SK-N-SH (cell line): ENCODE measurements at regions not wholly inside any gene's neighbourhood (a gene's known extent, or its start where the extent isn't known, plus 50 kb on each side); places are given as distances from the start of the nearest gene placed in this dataset.

ENCODE experiments used
- EP300 ChIP-seq, 2 experiments: IDR thresholded peaks; 2 replicates each; pipeline versions ENCODE4 v1.4.0 to v1.6.1; 2012; ENCODE audit warnings: borderline replicate concordance in 1 of 2, low read depth in 1 of 2, low read length in 1 of 2
- EZH2phosphoT487 ChIP-seq: fragments of 200-600 bp; sonication (generic); IDR thresholded peaks from 2 replicates; pipeline ENCODE4 v1.6.1; 2017; ENCODE audit warnings: low read depth, mixed run types, mild to moderate bottlenecking, antibody characterized with exemption, moderate library complexity, borderline replicate concordance
- FOXM1 ChIP-seq: IDR thresholded peaks from 2 replicates; pipeline ENCODE4 v1.4.0; 2012; ENCODE audit warnings: low read depth, mild to moderate bottlenecking
- GABPA ChIP-seq: IDR thresholded peaks from 2 replicates; pipeline ENCODE4 v1.4.0; 2012; ENCODE audit warnings: low read depth, mild to moderate bottlenecking
- NRF1 ChIP-seq: IDR thresholded peaks from 2 replicates; pipeline ENCODE4 v1.6.1; 2012; ENCODE audit warnings: low read depth, mild to moderate bottlenecking, low read length
- POLR2AphosphoS5 ChIP-seq: IDR thresholded peaks from 2 replicates; pipeline ENCODE4 v1.6.1; 2012; ENCODE audit warnings: low read depth, low read length
- REST ChIP-seq: IDR thresholded peaks from 2 replicates; pipeline ENCODE4 v1.6.1; 2012; ENCODE audit warnings: mild to moderate bottlenecking, low read depth, low read length, moderate library complexity
- TAF1 ChIP-seq: IDR thresholded peaks from 2 replicates; pipeline ENCODE4 v1.6.1; 2012; ENCODE audit warnings: low read depth, mild to moderate bottlenecking, low read length, moderate library complexity, borderline replicate concordance
- TF ChIP-seq, protein P1 (sequence below): fragments of 200-600 bp; sonication (generic); IDR thresholded peaks from 2 replicates; pipeline ENCODE4 v1.6.1; 2017; ENCODE audit warnings: antibody characterized with exemption, mild to moderate bottlenecking, moderate library complexity
- TF ChIP-seq, protein P2 (sequence below): IDR thresholded peaks from 2 replicates; pipeline ENCODE4 v1.4.0; 2012; ENCODE audit warnings: low read depth

- TF ChIP-seq, protein P1, sequence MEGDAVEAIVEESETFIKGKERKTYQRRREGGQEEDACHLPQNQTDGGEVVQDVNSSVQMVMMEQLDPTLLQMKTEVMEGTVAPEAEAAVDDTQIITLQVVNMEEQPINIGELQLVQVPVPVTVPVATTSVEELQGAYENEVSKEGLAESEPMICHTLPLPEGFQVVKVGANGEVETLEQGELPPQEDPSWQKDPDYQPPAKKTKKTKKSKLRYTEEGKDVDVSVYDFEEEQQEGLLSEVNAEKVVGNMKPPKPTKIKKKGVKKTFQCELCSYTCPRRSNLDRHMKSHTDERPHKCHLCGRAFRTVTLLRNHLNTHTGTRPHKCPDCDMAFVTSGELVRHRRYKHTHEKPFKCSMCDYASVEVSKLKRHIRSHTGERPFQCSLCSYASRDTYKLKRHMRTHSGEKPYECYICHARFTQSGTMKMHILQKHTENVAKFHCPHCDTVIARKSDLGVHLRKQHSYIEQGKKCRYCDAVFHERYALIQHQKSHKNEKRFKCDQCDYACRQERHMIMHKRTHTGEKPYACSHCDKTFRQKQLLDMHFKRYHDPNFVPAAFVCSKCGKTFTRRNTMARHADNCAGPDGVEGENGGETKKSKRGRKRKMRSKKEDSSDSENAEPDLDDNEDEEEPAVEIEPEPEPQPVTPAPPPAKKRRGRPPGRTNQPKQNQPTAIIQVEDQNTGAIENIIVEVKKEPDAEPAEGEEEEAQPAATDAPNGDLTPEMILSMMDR: no peak
- TF ChIP-seq POLR2AphosphoS5 (no peak), NRF1 (no peak), REST (no peak), TAF1 (no peak), GABPA (no peak), EZH2phosphoT487 (no peak), FOXM1 (no peak), EP300 (IDR thresholded peaks at IDR 0.05; ENCODE audit: borderline replicate concordance in 1 of 2, low read depth in 1 of 2, low read length in 1 of 2) (no peak)
- TF ChIP-seq, protein P2, sequence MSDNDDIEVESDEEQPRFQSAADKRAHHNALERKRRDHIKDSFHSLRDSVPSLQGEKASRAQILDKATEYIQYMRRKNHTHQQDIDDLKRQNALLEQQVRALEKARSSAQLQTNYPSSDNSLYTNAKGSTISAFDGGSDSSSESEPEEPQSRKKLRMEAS: no peak
Observed at GRCh38 chr15:47890397-47891150, 173.3 kb downstream of the SEMA6D start.
